ENCODE measurements at regions not wholly inside any gene's neighbourhood (a gene's known extent, or its start where the extent isn't known, plus 50 kb on each side); places are given as distances from the start of the nearest gene placed in this dataset.

DNA sequence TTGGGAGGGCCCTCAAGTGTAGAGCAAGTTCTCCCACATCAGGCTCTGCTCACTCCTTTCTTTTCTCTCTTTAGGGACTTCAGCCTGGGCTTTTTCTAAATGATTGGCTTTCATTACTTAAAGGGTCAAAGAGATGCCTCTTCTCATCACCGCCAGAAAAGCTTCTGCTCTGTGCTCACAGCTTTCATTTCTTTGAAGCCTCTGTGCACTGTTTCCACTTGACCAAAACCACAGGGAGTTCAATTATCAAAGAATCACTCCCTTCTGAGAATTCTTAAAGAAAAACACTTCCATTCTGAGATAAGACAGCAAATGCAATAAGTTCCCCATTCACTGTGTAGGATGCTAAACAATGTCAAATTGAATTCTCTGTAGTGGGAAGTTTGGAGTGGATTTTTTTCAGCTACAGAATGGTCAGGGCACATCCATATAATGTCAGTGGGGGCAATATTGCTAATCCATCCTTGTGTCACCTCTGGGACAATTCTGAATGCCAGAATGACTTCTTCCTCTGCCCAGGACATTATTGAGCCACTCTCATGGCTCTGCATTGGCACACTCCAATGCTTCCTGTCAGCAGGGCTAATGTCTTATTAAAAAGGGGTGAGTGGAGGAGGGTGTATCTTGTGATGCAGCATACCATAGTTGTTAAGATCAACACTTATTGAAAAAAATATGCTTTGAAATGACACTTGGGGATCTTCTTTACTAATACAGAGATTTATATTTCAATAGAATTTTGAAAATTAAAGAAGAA lies 217.6 kb downstream of the SNCA start:
- TF ChIP-seq CTCF (IDR thresholded peaks at IDR 0.05; ENCODE audit: extremely low read depth, insufficient read depth, missing control alignments) = no peak
- in situ Hi-C loops (cut with MboI; ENCODE audit: low pct_unique_long_range_greater_than_20kb, low sequenced_read_pairs, unreplicated experiment) = no loop called here
- DNase-seq (ENCODE audit: low spot score) = no peak

DNA sequence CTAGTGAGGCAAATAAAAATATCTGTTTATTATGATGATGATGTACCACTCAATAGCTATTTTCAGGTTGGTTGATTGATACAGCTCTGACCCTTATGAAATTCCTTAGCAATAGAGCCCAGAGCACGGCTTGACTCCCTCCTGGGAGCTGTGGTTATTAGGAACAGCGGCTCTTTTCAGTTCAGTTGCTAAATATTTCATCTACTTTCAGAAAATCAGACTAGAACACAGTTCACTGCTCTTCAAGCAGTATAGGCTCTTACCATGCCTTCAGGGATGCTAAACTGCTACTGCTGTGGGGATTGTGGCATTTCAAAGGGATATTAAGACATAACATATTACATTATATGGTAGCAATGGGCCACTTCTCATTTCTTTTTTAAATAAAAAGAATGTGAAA lies 218.8 kb downstream of the SNCA start:
- DNase-seq (ENCODE audit: low spot score) = no peak
- no peak for TF ChIP-seq CTCF (IDR thresholded peaks at IDR 0.05; ENCODE audit: extremely low read depth, insufficient read depth, missing control alignments)
- in situ Hi-C loops (cut with MboI; ENCODE audit: low pct_unique_long_range_greater_than_20kb, low sequenced_read_pairs, unreplicated experiment) = no loop called here

DNA sequence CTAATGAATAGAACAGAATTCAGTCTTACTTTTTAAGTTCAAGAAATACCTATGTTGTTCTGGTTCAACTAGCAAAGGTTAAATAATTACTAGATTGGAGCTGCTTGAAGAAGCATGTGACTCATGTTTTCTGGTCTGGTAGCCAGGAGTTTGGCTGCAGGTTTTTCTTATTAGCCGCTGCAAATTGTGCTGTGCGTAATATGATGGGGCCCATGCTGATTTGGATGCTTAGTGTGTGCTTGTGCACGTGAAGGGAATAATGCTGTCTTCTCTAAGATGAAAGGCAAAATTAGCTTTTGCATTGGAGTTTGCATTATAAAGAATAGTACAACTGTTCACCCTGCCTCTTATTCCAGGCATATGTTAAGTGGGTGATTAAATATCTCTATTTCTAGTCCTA lies 219.6 kb downstream of the SNCA start:
- DNase-seq (ENCODE audit: low spot score) = no peak
- in situ Hi-C loops (cut with MboI; ENCODE audit: low pct_unique_long_range_greater_than_20kb, low sequenced_read_pairs, unreplicated experiment) = no loop called here
- TF ChIP-seq CTCF (IDR thresholded peaks at IDR 0.05; ENCODE audit: extremely low read depth, insufficient read depth, missing control alignments) = no peak

GRCh38 chr4:89616382-89616781 lies 220.6 kb downstream of the SNCA start:
- no peak for TF ChIP-seq CTCF (IDR thresholded peaks at IDR 0.05; ENCODE audit: extremely low read depth, insufficient read depth, missing control alignments)
- in situ Hi-C loops (cut with MboI; ENCODE audit: low pct_unique_long_range_greater_than_20kb, low sequenced_read_pairs, unreplicated experiment) = no loop called here
- no peak for DNase-seq (ENCODE audit: low spot score)

DNA sequence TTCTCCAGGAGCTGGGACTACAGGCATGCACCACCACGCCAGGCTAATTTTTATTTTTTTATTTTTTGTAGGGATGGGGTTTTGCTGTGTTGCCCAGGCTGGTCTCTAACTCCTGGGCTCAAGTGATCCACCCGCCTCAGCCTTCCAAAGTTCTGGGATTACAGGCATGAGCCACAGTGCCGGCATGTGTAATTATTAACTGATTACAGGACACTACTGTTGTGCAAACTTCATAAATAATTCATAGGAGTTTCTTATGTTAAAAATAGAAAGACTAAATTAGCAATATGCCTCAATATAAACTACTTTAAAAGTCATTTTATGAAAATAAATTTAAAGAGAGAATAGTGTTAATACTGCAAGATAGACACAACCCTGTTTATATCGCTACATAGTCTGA lies 221.9 kb downstream of the SNCA start:
- in situ Hi-C loops (cut with MboI; ENCODE audit: low pct_unique_long_range_greater_than_20kb, low sequenced_read_pairs, unreplicated experiment) = no loop called here
- DNase-seq (ENCODE audit: low spot score) = no peak
- TF ChIP-seq CTCF (IDR thresholded peaks at IDR 0.05; ENCODE audit: extremely low read depth, insufficient read depth, missing control alignments) = no peak

DNA sequence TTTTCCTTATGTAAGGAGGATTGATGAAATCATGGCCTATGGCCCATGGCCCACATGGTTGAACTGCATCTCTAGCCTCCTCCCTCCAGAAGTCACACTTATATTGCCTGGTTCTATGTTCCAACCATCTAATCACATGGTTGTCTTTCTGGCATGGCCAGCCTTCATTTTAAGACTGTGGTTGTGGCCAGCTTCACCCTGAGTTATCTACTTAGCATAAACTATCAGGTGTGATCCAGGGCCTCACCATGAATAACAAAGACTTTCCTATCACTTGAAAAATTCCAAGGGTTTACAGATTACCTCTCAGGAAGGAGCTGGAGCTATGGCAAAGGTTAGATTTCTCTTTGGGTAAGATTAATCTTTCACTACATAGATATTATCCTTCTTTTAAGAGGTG lies 222.8 kb downstream of the SNCA start:
- in situ Hi-C loops (cut with MboI; ENCODE audit: low pct_unique_long_range_greater_than_20kb, low sequenced_read_pairs, unreplicated experiment) = no loop called here
- no peak for DNase-seq (ENCODE audit: low spot score)
- TF ChIP-seq CTCF (IDR thresholded peaks at IDR 0.05; ENCODE audit: extremely low read depth, insufficient read depth, missing control alignments) = no peak

All from GM13977 (cell line).